Esophagus squamous epithelium (tissue), 4 donors: ENCODE measurements at regions not wholly inside any gene's neighbourhood (a gene's known extent, or its start where the extent isn't known, plus 50 kb on each side); places are given as distances from the start of the nearest gene placed in this dataset.

Experiments used
- CTCF ChIP-seq, 6 experiments: fragments of 450-650 bp in 4 of 6; fragments of 200-600 bp in 2 of 6; sonication (generic) in 2 of 6; IDR thresholded peaks; one replicate each; pipeline ENCODE4 v1.5.1; 2016 to 2019; ENCODE audit warnings: antibody characterized with exemption in 6 of 6, mild to moderate bottlenecking in 4 of 6, moderate library complexity in 4 of 6
- POLR2A ChIP-seq, 4 donors: fragments of 450-650 bp; IDR thresholded peaks; one replicate each; pipeline ENCODE4 v1.6.1; 2017; ENCODE audit warnings: antibody characterized with exemption in 4 of 4, mild to moderate bottlenecking in 4 of 4, moderate library complexity in 3 of 4

- TF ChIP-seq POLR2A (IDR thresholded peaks at IDR 0.05) (no peak), CTCF (IDR thresholded peaks at IDR 0.05) (peak in 5 of 6 experiments; percentile 24 to 62 (median 42))
These were observed 75.2 kb upstream of the TMCC3 start for GRCh38 chr12:94725375-94726168.
